Panc1 (cell line): ENCODE measurements at regions not wholly inside any gene's neighbourhood (a gene's known extent, or its start where the extent isn't known, plus 50 kb on each side); places are given as distances from the start of the nearest gene placed in this dataset.

Source experiments
- ATAC-seq: fragments of 200-7000 bp; cut with Tn5 transposase; 2 replicates; pipeline ENCODE4 v1.9.1; 2020; ENCODE audit warnings: mild to moderate bottlenecking, moderate library complexity
- BruUV-seq: library from RNA; stranded (reverse); fragments of 400-500 nt; replicated peaks from 2 replicates; lab custom pipeline; 2021; lab: Mats Ljungman, UMichigan
- CTCF ChIA-PET: fragments of 300-600 bp; sonication (Branson Sonifier 250); formaldehyde crosslinking; loops from one replicate; lab custom pipeline; 2022; ENCODE audit warnings: antibody characterized with exemption; lab: Charles Lee
- POLR2A ChIA-PET: fragments of 300-600 bp; sonication (Branson Sonifier 250); formaldehyde crosslinking; loops from one replicate; lab custom pipeline; 2022; ENCODE audit warnings: antibody characterized with exemption; lab: Charles Lee
- DNase-seq: peaks from one replicate; pipeline ENCODE4 v3.0.0-alpha.2; 2010; ENCODE audit warnings: low read depth, low spot score
- H3K27ac ChIP-seq: 2 replicates; pipeline ENCODE4 v1.5.1; 2011; ENCODE audit warnings: mild to moderate bottlenecking, low read length, inconsistent platforms
- H3K27me3 ChIP-seq: fragments of 200-500 bp; sonication (Bioruptor generic); 2 replicates; pipeline ENCODE4 v1.6.0; 2014; ENCODE audit warnings: low read length, inconsistent platforms; ENCODE audit not compliant: control insufficient read depth, insufficient read depth
- H3K36me3 ChIP-seq: fragments of 200-500 bp; sonication (Bioruptor generic); 2 replicates; pipeline ENCODE4 v1.5.1; 2014; ENCODE audit warnings: inconsistent platforms, mild to moderate bottlenecking, low read length, moderate library complexity; ENCODE audit not compliant: control insufficient read depth, insufficient read depth
- H3K4me1 ChIP-seq: 2 replicates; pipeline ENCODE4 v1.5.1; 2011; ENCODE audit warnings: inconsistent platforms, mild to moderate bottlenecking, low read length, moderate library complexity; ENCODE audit not compliant: control insufficient read depth, insufficient read depth
- H3K4me3 ChIP-seq, 2 experiments: 2 replicates each; pipeline ENCODE4 v1.5.1; 2011 to 2012; ENCODE audit warnings: low read depth in 2 of 2, low read length in 2 of 2, mild to moderate bottlenecking in 2 of 2, inconsistent platforms in 1 of 2, moderate library complexity in 1 of 2
- H3K9me3 ChIP-seq: fragments of 200-500 bp; sonication (Bioruptor generic); 2 replicates; pipeline ENCODE4 v1.5.1; 2014; ENCODE audit warnings: low read depth, mild to moderate bottlenecking, inconsistent platforms, low read length, moderate library complexity; ENCODE audit not compliant: control insufficient read depth, insufficient read depth
- CTCF ChIP-seq: fragments of 450-650 bp; IDR thresholded peaks from 2 replicates; pipeline ENCODE4 v1.5.1; 2017; ENCODE audit warnings: mild to moderate bottlenecking
- POLR2AphosphoS5 ChIP-seq: IDR thresholded peaks from 2 replicates; pipeline ENCODE4 v1.6.1; 2012; ENCODE audit warnings: mild to moderate bottlenecking, low read depth, low read length, moderate library complexity
- REST ChIP-seq, 2 experiments: IDR thresholded peaks; 2 replicates each; pipeline ENCODE4 v1.6.1; 2011 to 2012; ENCODE audit warnings: low read depth in 2 of 2, control low read depth in 1 of 2, low read length in 1 of 2, mild to moderate bottlenecking in 1 of 2, moderate library complexity in 1 of 2; ENCODE audit not compliant: insufficient read depth in 1 of 2
- SIN3A ChIP-seq: IDR thresholded peaks from 2 replicates; pipeline ENCODE4 v1.6.1; 2012; ENCODE audit warnings: low read depth, mild to moderate bottlenecking, low read length, moderate library complexity, borderline replicate concordance; ENCODE audit not compliant: insufficient read depth
- TCF7L2 ChIP-seq: IDR thresholded peaks from 2 replicates; pipeline ENCODE4 v1.6.1; 2011; ENCODE audit warnings: mild to moderate bottlenecking, low read depth, low read length, inconsistent platforms
- in situ Hi-C: cut with HindIII; loops from 2 replicates; pipeline ENCODE4 v1.10.0; 2016; ENCODE audit warnings: low sequenced_read_pairs, low pct_unique_long_range_greater_than_20kb
- intact Hi-C: fragments of 100-400 bp; cut with micrococcal nuclease; formaldehyde crosslinking; loops from one replicate; pipeline ENCODE4 v1.10.0; 2022; ENCODE audit not compliant: unreplicated experiment

DNA sequence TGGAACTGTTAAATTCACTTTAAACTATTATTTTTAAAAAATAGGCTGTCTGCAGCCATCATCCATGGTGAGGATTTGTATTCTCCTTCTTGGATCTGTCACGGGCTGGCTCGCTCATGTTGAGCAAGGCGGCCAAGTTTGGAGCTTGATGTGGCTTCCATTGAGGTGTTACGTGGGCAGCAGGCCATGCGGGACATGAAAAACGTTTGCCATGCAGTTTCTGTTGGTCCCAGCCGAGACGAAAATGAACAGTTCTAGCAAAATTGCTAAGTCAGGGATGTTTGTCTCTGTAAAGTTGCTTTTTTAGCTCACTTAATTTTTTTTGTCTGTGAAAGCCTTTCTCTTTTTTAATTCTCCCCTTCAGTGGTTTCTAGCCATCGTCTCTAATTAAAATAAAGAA is 70.2 kb upstream of the MGAT5 start:
- TF ChIP-seq TCF7L2 = no peak
- TF ChIP-seq POLR2AphosphoS5 = no peak
- no peak for TF ChIP-seq SIN3A
- TF ChIP-seq CTCF = no peak
- no peak for TF ChIP-seq REST (IDR thresholded peaks at IDR 0.05; ENCODE audit: insufficient read depth in 1 of 2, low read depth in 2 of 2, low read length in 1 of 2)
- in situ Hi-C loops (no loop called here), intact Hi-C loops (no loop called here)
- H3K4me3 ChIP-seq = no peak overlapping the region
- ATAC-seq (no peak), DNase-seq (no peak)
- no peaks in the 10 kb centered on the region for H3K36me3 ChIP-seq
- BruUV-seq = no TSS peak
- H3K9me3 ChIP-seq = no peaks in the 10 kb centered on the region
- H3K27me3 ChIP-seq = no peaks in the 10 kb centered on the region
- H3K4me1 ChIP-seq = no peaks in the 10 kb centered on the region
- ChIA-PET POLR2A (no interaction called here), CTCF (no interaction called here)
- H3K27ac ChIP-seq = no peak overlapping the region

- ChIA-PET CTCF (no interaction called here), POLR2A (no interaction called here)
- H3K27ac ChIP-seq = no peak overlapping the region
- H3K9me3 ChIP-seq = no peaks in the 10 kb centered on the region
- TF ChIP-seq CTCF = no peak
- TF ChIP-seq SIN3A = no peak
- TF ChIP-seq POLR2AphosphoS5 = no peak
- no peak for TF ChIP-seq REST (IDR thresholded peaks at IDR 0.05; ENCODE audit: insufficient read depth in 1 of 2, low read depth in 2 of 2, low read length in 1 of 2)
- no peak for TF ChIP-seq TCF7L2
- H3K4me3 ChIP-seq = no peak overlapping the region
- H3K36me3 ChIP-seq = no peaks in the 10 kb centered on the region
- ATAC-seq (no peak), DNase-seq (no peak)
- intact Hi-C loops = no loop called here
- no peaks in the 10 kb centered on the region for H3K27me3 ChIP-seq
- H3K4me1 ChIP-seq = no peaks in the 10 kb centered on the region
- in situ Hi-C loops = no loop called here
- no TSS peak for BruUV-seq
Measured at GRCh38 chr2:134185639-134186038, 68.2 kb upstream of the MGAT5 start.
